ENCODE measurements at regions not wholly inside any gene's neighbourhood (a gene's known extent, or its start where the extent isn't known, plus 50 kb on each side); places are given as distances from the start of the nearest gene placed in this dataset.
"Not testable (repeated sequence)": the region's sequence is repeated elsewhere in the genome, so short reads cannot be mapped to it uniquely, and the experiment has no call there.

- H3K4me1 ChIP-seq (ENCODE audit: insufficient read depth, low read length): no peaks in the 10 kb centered on the region
- H4K20me1 ChIP-seq (ENCODE audit: insufficient read depth, low read length): no peaks in the 10 kb centered on the region
- H3K4me2 ChIP-seq (ENCODE audit: insufficient read depth, low read length): no peak overlapping the region
- H3K27me3 ChIP-seq (ENCODE audit: insufficient read depth, low read length, poor library complexity): peaks cover 7% of the 10 kb centered on the region
- H3K9ac ChIP-seq (ENCODE audit: low read depth, low read length): no peak overlapping the region
- no peak overlapping the region for H3K27ac ChIP-seq (ENCODE audit: low read length)
- H3K9me3 ChIP-seq (ENCODE audit: insufficient read depth, low read length, severe bottlenecking): no peaks in the 10 kb centered on the region
- H2AFZ ChIP-seq (ENCODE audit: low read depth, low read length): no peak overlapping the region
- H3K4me3 ChIP-seq (ENCODE audit: low read depth in 1 of 2, low read length in 2 of 2): no peak overlapping the region
- DNase-seq (no peak), ATAC-seq (ENCODE audit: insufficient read depth, low read depth) (no peak)
- no peaks in the 10 kb centered on the region for H3K79me2 ChIP-seq (ENCODE audit: insufficient read depth, low read length)
- no peaks in the 10 kb centered on the region for H3K36me3 ChIP-seq (ENCODE audit: insufficient read depth, low read length)
- TF ChIP-seq EZH2 (IDR thresholded peaks at IDR 0.05; ENCODE audit: borderline replicate concordance, low read depth, low read length, severe bottlenecking) (no peak), CTCF (IDR thresholded peaks at IDR 0.05; ENCODE audit: borderline replicate concordance, extremely low read depth, low read length, poor library complexity, severe bottlenecking) (no peak)
Measured at GRCh38 chr3:10694179-10694578, 121.8 kb upstream of the SLC6A11 start.

- H3K36me3 ChIP-seq (ENCODE audit: insufficient read depth, low read length); H3K4me1 ChIP-seq (ENCODE audit: insufficient read depth, low read length); H3K9me3 ChIP-seq (ENCODE audit: insufficient read depth, low read length, severe bottlenecking); H3K27me3 ChIP-seq (ENCODE audit: insufficient read depth, low read length, poor library complexity); H4K20me1 ChIP-seq (ENCODE audit: insufficient read depth, low read length); H3K4me3 ChIP-seq (ENCODE audit: low read depth in 1 of 2, low read length in 2 of 2); H3K79me2 ChIP-seq (ENCODE audit: insufficient read depth, low read length); ATAC-seq (ENCODE audit: insufficient read depth, low read depth); H3K9ac ChIP-seq (ENCODE audit: low read depth, low read length); H2AFZ ChIP-seq (ENCODE audit: low read depth, low read length); H3K27ac ChIP-seq (ENCODE audit: low read length); DNase-seq; H3K4me2 ChIP-seq (ENCODE audit: insufficient read depth, low read length): not testable (repeated sequence)
Measured at GRCh38 chr3:10695186-10695585, 120.8 kb upstream of the SLC6A11 start.

GRCh38 chr3:10695595-10696285 lies 120.3 kb upstream of the SLC6A11 start:
- Histone ChIP-seq H4K20me1 (ENCODE audit: insufficient read depth, low read length) (no peaks in the 10 kb centered on the region), H3K4me3 (ENCODE audit: low read depth in 1 of 2, low read length in 2 of 2) (no peak overlapping the region), H3K27me3 (ENCODE audit: insufficient read depth, low read length, poor library complexity) (peaks cover 3% of the 10 kb centered on the region), H3K4me1 (ENCODE audit: insufficient read depth, low read length) (no peaks in the 10 kb centered on the region), H3K4me2 (ENCODE audit: insufficient read depth, low read length) (no peak overlapping the region), H3K9ac (ENCODE audit: low read depth, low read length) (no peak overlapping the region), H3K27ac (ENCODE audit: low read length) (no peak overlapping the region), H3K9me3 (ENCODE audit: insufficient read depth, low read length, severe bottlenecking) (no peaks in the 10 kb centered on the region), H3K36me3 (ENCODE audit: insufficient read depth, low read length) (no peaks in the 10 kb centered on the region), H3K79me2 (ENCODE audit: insufficient read depth, low read length) (no peaks in the 10 kb centered on the region), H2AFZ (ENCODE audit: low read depth, low read length) (no peak overlapping the region)
- no peak for DNase-seq
- TF ChIP-seq EZH2 (IDR thresholded peaks at IDR 0.05; ENCODE audit: borderline replicate concordance, low read depth, low read length, severe bottlenecking) (no peak), CTCF (IDR thresholded peaks at IDR 0.05; ENCODE audit: borderline replicate concordance, extremely low read depth, low read length, poor library complexity, severe bottlenecking) (no peak)
- ATAC-seq (ENCODE audit: insufficient read depth, low read depth): no peak

- no peaks in the 10 kb centered on the region for H3K9me3 ChIP-seq (ENCODE audit: insufficient read depth, low read length, severe bottlenecking)
- H3K4me1 ChIP-seq (ENCODE audit: insufficient read depth, low read length): no peaks in the 10 kb centered on the region
- no peak overlapping the region for H3K4me2 ChIP-seq (ENCODE audit: insufficient read depth, low read length)
- no peak overlapping the region for H2AFZ ChIP-seq (ENCODE audit: low read depth, low read length)
- H3K9ac ChIP-seq (ENCODE audit: low read depth, low read length): no peak overlapping the region
- no peaks in the 10 kb centered on the region for H4K20me1 ChIP-seq (ENCODE audit: insufficient read depth, low read length)
- ATAC-seq (ENCODE audit: insufficient read depth, low read depth): no peak
- no peaks in the 10 kb centered on the region for H3K27me3 ChIP-seq (ENCODE audit: insufficient read depth, low read length, poor library complexity)
- no peak for TF ChIP-seq EZH2 (IDR thresholded peaks at IDR 0.05; ENCODE audit: borderline replicate concordance, low read depth, low read length, severe bottlenecking)
- no peak for TF ChIP-seq CTCF (IDR thresholded peaks at IDR 0.05; ENCODE audit: borderline replicate concordance, extremely low read depth, low read length, poor library complexity, severe bottlenecking)
- H3K27ac ChIP-seq (ENCODE audit: low read length): no peak overlapping the region
- no peak for DNase-seq
- H3K36me3 ChIP-seq (ENCODE audit: insufficient read depth, low read length): no peaks in the 10 kb centered on the region
- no peaks in the 10 kb centered on the region for H3K79me2 ChIP-seq (ENCODE audit: insufficient read depth, low read length)
- H3K4me3 ChIP-seq (ENCODE audit: low read depth in 1 of 2, low read length in 2 of 2): no peak overlapping the region
Measured at GRCh38 chr3:10697918-10698317, 118.1 kb upstream of the SLC6A11 start.
